Mucosa of stomach (tissue), 1 donor: ENCODE measurements at regions not wholly inside any gene's neighbourhood (a gene's known extent, or its start where the extent isn't known, plus 50 kb on each side); places are given as distances from the start of the nearest gene placed in this dataset.

ENCODE experiments used
- H3K27me3 ChIP-seq: one replicate; pipeline ENCODE4 v1.7.0; 2013; ENCODE audit warnings: mild to moderate bottlenecking, low read length; ENCODE audit not compliant: control insufficient read depth, insufficient read depth
- H3K36me3 ChIP-seq: one replicate; pipeline ENCODE4 v1.7.0; 2013; ENCODE audit warnings: low read length; ENCODE audit not compliant: control insufficient read depth, insufficient read depth
- H3K4me1 ChIP-seq: one replicate; pipeline ENCODE4 v1.7.0; 2013; ENCODE audit warnings: mild to moderate bottlenecking, low read length; ENCODE audit not compliant: control insufficient read depth, insufficient read depth
- H3K4me3 ChIP-seq: one replicate; pipeline ENCODE4 v1.7.0; 2013; ENCODE audit warnings: low read length
- H3K9ac ChIP-seq: one replicate; pipeline ENCODE4 v1.7.0; 2013; ENCODE audit warnings: mild to moderate bottlenecking, low read length, moderate library complexity
- H3K9me3 ChIP-seq: one replicate; pipeline ENCODE4 v1.7.0; 2013; ENCODE audit warnings: mild to moderate bottlenecking, low read length, moderate library complexity; ENCODE audit not compliant: control insufficient read depth
- donor health status: Pancreatic carcinoma.

DNA sequence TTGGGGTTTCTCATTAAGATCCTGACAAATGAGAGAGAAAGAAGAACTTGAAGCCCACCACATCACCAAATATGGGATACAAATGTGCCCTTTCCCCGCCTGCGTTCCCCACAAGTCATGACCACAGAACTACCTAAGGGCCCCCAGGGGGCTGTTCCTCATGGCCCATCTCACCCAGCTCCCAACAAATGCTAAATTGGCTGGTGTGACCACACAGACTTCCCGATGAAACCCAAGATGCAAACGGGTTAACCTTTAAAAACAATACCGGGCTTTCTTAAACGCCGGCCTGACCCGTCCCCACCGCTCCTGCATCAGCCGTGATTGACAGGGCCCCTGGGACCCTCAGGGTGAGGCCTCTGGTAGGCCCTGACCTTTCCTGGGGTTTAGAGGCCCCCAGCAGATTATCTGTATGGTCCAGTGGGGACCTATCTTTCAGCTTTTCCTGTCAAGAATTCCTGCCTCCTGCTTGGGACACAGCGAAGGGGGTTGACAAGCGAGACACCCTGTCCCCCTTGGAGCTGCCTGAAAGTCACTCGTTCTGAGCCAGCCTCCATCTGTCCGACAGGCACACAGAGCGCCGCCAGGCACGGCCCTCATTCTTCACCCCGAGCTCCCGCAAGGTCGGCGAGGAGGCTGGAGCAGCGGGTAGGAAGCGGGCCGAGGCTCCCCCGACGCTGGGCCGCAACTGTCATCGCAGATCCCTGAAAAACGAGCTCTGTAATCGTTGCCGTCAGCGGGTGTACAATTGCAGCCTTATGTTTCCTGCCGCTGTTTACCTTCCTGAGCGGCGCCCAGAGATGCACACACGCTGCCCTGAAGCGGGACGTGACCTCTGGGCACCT lies 300.1 kb downstream of the FOXL1 start:
- no peaks in the 10 kb centered on the region for H3K9me3 ChIP-seq
- no peaks in the 10 kb centered on the region for H3K4me1 ChIP-seq
- H3K36me3 ChIP-seq, result no peaks in the 10 kb centered on the region
- peaks cover 30% of the 10 kb centered on the region for H3K27me3 ChIP-seq
- H3K4me3 ChIP-seq, result no peak overlapping the region
- H3K9ac ChIP-seq, result no peak overlapping the region

DNA sequence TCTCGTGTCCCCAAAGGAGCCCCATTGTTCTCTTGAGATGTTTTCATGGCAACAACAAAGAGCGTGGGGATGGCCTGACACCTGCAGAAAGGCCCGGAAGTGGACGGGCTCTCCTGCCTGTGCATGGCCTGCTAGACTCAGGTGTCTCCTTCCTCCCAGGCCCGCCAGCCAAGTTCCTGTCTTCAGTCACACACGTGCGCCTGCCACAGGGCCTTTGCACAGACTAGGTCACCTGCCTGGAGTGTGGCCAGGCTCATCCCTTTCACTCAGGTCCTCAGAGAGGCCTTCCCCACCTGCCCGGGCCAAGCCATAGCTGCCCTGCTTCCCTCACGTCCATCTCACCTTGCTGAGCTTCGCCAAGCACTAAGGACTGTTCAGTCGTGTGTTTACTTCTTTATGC lies 300.9 kb downstream of the FOXL1 start:
- no peak overlapping the region for H3K4me3 ChIP-seq
- H3K36me3 ChIP-seq, result no peaks in the 10 kb centered on the region
- no peaks in the 10 kb centered on the region for H3K9me3 ChIP-seq
- H3K4me1 ChIP-seq, result no peaks in the 10 kb centered on the region
- H3K9ac ChIP-seq, result no peak overlapping the region
- peaks cover 31% of the 10 kb centered on the region for H3K27me3 ChIP-seq

DNA sequence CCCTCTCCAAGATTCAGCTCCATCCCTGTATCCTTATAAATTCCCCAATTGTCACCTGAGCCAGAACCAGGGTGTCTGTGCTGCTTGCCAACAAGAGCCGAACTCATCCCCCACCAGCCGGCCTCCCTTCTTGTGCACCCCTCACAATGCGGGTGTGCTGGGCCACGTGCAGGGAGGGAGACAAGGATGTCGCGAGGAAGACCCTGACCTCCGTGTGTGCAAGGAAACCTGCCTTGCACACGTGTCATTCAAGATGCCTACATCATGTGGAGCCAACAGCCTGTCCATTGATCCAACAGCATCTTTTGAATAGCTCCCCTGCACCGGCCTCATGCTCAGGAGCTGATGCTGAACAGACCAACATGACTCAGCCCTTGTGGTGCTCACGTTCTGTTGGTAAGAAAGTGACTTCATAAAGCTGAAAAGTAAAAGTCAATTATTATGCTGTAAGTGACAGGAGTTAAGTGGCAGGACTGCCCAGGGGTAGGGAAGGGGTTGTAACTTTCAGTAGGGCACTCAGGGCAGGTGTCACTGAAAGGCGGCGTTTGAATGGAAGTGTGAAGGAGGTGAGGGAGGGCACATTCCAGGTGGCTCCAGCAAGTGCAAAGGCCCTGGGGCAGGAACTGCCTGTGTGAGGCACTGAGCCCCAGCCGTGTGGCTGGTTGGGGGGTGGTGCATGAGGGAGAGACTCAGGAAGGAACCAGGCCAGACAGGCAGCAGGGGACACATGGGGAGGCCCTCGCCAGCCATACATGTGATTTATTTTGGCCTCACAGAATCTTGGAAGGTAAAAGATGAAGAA lies 302.2 kb downstream of the FOXL1 start:
- no peak overlapping the region for H3K4me3 ChIP-seq
- H3K9me3 ChIP-seq, result no peaks in the 10 kb centered on the region
- H3K27me3 ChIP-seq, result peaks cover 34% of the 10 kb centered on the region
- H3K4me1 ChIP-seq, result no peaks in the 10 kb centered on the region
- H3K9ac ChIP-seq, result no peak overlapping the region
- H3K36me3 ChIP-seq, result no peaks in the 10 kb centered on the region

DNA sequence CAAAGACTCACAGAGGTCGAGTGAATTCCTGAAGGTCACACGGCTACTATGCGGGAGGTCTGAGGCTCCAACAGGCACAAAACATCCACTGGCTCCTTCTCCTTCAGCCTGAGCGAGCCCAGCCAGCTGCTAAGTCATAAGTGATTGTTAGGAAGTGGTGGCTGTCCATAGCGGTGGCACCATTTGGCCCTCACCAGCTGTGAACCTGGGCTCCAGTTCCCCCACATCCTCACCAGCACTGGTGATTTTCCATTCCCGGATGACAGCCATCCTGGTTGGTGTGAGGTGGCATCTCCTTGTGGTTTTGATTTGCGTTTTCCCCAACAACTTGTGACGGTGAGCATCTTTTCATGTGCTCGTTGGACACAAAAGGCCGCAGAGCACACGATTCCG lies 302.8 kb downstream of the FOXL1 start:
- Histone ChIP-seq H3K9ac (no peak overlapping the region), H3K27me3 (peaks cover 34% of the 10 kb centered on the region), H3K4me3 (no peak overlapping the region), H3K36me3 (no peaks in the 10 kb centered on the region), H3K9me3 (no peaks in the 10 kb centered on the region), H3K4me1 (no peaks in the 10 kb centered on the region)

DNA sequence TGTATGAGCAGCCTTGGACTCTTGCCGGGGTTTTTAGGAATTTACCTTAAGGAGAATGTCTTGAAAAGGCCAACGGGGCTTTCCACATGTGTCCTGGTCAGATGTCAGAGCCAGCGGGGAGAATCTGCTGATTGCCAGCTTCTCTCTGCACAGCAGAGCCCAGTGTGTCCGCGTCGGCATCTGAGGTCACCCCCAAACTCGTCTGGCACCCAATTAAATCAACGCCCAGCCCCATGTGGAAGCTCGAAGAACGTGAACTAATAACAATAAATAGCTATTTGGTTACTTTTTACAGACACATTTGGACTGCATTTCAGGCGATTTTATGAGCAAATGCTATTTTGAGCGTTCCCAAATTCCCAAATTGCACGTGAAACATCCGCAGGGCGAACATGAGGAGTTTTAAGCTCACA lies 303.5 kb downstream of the FOXL1 start:
- peaks cover 34% of the 10 kb centered on the region for H3K27me3 ChIP-seq
- H3K9me3 ChIP-seq, result no peaks in the 10 kb centered on the region
- no peaks in the 10 kb centered on the region for H3K4me1 ChIP-seq
- H3K36me3 ChIP-seq, result no peaks in the 10 kb centered on the region
- no peak overlapping the region for H3K9ac ChIP-seq
- H3K4me3 ChIP-seq, result no peak overlapping the region

DNA sequence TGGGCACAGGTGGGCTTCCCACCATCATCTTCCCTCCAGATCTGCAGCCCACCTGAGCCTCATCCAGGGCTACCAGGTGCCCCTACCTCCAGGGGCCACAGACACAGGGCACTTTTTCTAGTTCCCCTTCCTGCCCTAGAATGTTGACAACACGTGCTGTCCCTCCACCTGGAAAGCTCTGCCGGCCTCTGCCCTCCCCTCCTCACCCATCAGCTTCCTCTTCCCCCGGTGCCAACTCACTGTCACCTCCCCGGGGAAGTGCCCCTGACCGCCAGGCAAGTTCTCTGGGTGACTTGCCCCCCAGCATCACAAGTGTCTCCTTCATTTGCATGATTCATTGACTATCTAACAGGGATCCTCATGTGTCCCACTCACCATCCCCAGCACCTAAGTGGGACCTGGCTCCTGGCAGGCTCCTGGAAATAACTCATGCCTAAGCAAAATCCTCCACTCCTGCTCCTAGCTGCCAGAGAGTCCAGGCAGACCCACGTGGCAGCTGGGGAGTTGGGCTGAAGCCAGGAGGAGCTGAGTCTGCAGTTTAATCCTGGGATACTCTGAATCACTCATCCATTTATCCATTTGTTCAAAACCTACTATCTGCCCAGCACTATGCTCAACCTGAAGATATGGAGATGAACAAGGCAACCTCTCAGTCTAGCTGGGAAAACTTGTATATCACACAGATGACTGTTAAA lies 304.4 kb downstream of the FOXL1 start:
- Histone ChIP-seq H3K4me3 (no peak overlapping the region), H3K36me3 (no peaks in the 10 kb centered on the region), H3K27me3 (peaks cover 27% of the 10 kb centered on the region), H3K9ac (no peak overlapping the region), H3K9me3 (no peaks in the 10 kb centered on the region), H3K4me1 (no peaks in the 10 kb centered on the region)

DNA sequence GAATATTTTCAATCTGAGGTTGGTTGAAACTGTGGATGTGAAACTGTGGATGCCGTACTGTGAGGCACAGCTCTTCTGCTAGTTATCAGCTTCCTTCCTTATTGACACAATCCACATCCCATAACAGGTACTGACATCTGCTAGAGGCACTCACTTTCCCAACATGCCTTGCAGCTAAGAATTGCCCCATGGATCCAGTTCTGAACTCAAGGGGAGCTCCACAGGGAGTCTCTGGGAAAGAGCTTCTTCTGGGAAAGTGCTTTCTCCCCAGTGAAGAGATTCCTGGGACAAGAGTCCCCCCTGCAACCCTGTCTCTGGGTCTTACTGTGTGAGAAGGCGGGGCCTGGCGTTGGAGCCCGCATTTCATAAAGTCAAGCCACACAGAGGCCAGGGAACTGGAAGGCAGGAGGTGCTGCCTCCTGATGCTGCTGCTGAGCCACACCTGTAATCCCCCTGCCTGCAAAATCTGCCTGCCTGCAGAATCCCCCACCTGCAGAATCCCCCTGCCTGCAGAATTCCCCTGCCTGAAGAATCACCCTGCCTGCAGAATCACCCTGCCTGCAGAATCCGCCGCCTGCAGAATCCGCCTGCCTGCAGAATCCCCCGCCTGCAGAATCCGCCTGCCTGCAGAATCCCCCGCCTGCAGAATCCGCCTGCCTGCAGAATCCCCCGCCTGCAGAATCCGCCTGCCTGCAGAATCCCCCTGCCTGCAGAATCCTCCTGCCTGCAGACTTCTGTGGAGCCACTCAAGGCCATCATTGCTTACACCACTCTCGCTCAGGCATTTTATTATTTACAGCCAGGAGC lies 305.4 kb downstream of the FOXL1 start:
- no peaks in the 10 kb centered on the region for H3K36me3 ChIP-seq
- H3K9ac ChIP-seq, result no peak overlapping the region
- no peak overlapping the region for H3K4me3 ChIP-seq
- H3K27me3 ChIP-seq, result peaks cover 17% of the 10 kb centered on the region
- H3K9me3 ChIP-seq, result no peaks in the 10 kb centered on the region
- H3K4me1 ChIP-seq, result no peaks in the 10 kb centered on the region

DNA sequence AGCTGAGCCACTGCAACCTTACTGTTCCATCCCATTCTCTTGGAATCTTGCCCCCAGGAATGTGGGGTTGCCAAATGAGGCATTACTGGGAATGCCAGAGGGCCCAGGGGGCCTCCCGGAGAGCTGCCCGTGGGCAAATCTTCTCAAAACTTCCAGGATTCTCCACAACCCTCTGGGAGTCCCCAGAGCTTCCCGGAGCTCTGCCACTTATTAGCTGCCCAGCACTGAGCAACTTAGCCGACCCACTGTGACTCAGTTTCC lies 306.0 kb downstream of the FOXL1 start:
- no peaks in the 10 kb centered on the region for H3K4me1 ChIP-seq
- no peaks in the 10 kb centered on the region for H3K36me3 ChIP-seq
- H3K9me3 ChIP-seq, result no peaks in the 10 kb centered on the region
- no peak overlapping the region for H3K4me3 ChIP-seq
- peaks cover 12% of the 10 kb centered on the region for H3K27me3 ChIP-seq
- no peak overlapping the region for H3K9ac ChIP-seq

DNA sequence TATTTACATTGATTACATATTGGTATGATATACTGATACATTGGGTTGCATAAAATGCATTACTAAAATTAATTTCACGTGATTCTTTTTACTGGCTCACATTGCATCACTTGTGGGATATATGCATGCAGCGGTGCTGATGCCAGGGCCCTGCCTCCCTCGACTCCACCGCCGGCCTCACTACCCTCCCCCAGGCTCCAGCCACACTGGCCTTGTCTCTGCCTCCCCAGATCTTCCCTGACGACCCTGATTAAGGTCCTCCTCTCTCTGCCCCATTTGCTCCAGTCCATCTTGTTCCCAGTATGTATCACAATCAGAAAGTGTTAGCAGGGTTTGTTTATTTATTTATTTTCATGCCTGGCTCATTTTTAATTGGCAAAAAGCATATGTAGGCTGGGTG lies 306.8 kb downstream of the FOXL1 start:
- H3K4me3 ChIP-seq, result no peak overlapping the region
- H3K36me3 ChIP-seq, result no peaks in the 10 kb centered on the region
- peaks cover 5% of the 10 kb centered on the region for H3K27me3 ChIP-seq
- no peaks in the 10 kb centered on the region for H3K9me3 ChIP-seq
- no peak overlapping the region for H3K9ac ChIP-seq
- no peaks in the 10 kb centered on the region for H3K4me1 ChIP-seq

DNA sequence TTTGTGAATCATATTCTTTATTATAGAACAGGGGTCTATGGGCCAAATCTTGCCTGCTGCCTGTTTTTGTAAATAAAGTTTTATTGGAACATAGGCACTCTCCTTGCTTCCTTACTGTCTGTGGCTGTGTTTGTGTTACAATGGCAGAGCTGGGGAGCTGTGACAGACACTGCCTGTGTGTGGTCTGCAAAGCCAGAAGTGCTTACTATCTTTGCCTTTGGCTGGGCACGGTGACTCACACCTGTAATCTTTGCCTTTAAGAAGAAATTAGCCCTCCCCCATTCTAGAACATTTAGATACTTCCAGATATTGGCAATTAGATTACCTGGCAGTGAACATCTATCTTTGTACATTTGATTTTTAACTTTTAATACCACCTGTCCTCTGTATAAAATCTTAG lies 308.3 kb downstream of the FOXL1 start:
- H3K9me3 ChIP-seq, result no peaks in the 10 kb centered on the region
- no peak overlapping the region for H3K4me3 ChIP-seq
- H3K36me3 ChIP-seq, result no peaks in the 10 kb centered on the region
- H3K9ac ChIP-seq, result no peak overlapping the region
- peaks cover 3% of the 10 kb centered on the region for H3K27me3 ChIP-seq
- H3K4me1 ChIP-seq, result no peaks in the 10 kb centered on the region

DNA sequence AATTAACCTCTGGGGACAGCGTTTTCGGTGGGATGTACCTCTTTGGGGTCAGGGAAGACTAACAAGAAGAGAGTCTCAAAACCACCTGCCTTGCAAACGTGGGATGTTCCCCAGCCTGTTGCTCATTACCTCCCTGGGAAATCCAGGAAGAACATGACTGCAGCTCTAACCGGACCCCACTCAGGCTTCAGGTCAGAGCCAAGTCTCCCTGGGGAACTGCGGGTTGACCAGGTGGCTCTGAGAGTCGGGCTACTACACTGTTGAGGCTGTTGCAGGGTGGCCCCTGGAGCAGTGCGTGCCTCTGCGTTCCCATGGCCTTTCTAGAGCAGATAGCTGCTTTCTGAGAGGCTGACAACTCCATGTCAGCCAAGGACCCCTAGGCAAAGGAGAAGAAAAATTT lies 309.1 kb downstream of the FOXL1 start:
- Histone ChIP-seq H3K9me3 (no peaks in the 10 kb centered on the region), H3K36me3 (no peaks in the 10 kb centered on the region), H3K4me3 (no peak overlapping the region), H3K4me1 (no peaks in the 10 kb centered on the region), H3K9ac (no peak overlapping the region), H3K27me3 (peaks cover 3% of the 10 kb centered on the region)
